GM18868 (cell line): ENCODE measurements at regions not wholly inside any gene's neighbourhood (a gene's known extent, or its start where the extent isn't known, plus 50 kb on each side); places are given as distances from the start of the nearest gene placed in this dataset.
"Not testable (repeated sequence)": the region's sequence is repeated elsewhere in the genome, so short reads cannot be mapped to it uniquely, and the experiment has no call there.

Experiments
- ATAC-seq: cut with Tn5 transposase; IDR thresholded peaks from one replicate; pipeline ENCODE4 v1.9.1; 2021; ENCODE audit warnings: mild to moderate bottlenecking, moderate library complexity; ENCODE audit not compliant: unreplicated experiment

DNA sequence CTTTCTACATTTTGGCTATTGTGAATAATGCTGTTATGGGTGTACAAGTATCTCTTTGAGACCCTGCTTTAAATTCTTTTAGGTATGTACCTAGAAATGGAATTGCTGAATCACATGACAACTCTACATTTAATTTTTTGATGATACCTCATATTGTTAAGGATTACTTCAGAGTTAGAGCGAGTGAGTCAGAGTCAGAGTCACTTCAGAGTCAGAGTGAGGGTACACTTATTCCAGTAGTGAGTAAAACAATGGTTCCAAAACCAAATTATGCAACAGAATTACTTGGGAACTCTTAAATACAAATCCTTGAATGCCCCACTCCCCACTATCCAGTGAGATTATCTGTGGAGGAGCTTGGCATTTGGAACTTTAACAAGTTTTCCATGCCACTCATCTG is 50.3 kb upstream of the SNRK start:
- no peak for ATAC-seq

- ATAC-seq: no peak
These were observed 53.3 kb upstream of the SNRK start for GRCh38 chr3:43233062-43233461.

- ATAC-seq: no peak
These were observed 54.9 kb upstream of the SNRK start for GRCh38 chr3:43231276-43232000.

GRCh38 chr3:43229865-43230264 is 56.5 kb upstream of the SNRK start:
- not testable (repeated sequence) for ATAC-seq

DNA sequence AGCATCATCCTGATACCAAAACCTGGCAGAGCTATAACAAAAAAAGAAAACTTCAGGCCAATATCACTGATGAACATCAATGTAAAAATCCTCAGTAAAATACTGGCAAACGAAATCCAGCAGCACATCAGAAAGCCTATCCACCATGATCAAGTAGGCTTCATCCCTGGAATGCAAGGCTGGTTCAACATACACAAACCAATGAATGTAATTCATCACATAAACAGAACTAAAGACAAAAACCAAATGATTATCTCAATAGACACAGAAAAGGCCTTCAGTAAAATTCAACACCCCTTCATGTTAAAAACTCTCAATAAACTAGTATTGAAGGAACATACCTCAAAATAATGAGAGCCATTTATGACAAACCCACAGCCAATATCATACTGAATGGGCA is 58.7 kb upstream of the SNRK start:
- not testable (repeated sequence) for ATAC-seq

DNA sequence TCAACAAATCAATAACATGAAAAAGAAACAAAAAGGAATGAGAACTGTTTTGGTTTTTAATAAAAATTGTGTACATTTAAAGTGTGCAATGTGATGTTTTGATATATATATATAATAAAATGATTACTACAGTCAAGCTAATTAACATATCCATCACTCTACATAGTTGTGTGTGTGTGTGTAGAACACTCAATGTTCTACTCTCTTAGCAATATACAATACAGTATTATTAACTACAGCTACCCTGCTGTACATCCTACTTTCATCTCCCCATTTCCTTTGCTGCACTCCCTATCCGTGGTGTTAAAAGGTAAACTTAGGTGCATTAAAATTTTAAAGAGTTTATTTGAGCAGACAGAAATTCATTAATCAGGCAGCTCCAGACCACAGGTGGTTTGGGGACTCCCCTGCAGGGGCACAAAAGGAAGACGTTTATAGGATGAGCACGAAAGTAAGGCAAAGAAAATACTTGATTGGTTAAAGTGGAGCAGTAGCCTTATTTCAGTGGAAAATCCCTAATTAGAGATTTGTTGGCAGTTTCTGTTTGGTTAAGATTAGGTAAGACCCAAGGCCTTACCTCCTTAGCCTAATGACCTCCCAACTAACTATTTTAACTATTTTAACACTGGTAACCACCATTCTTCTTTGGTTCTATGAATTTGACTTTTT is 61.8 kb upstream of the SNRK start:
- ATAC-seq: no peak

- ATAC-seq: no peak
These were observed 62.5 kb upstream of the SNRK start for GRCh38 chr3:43223670-43224364.

DNA sequence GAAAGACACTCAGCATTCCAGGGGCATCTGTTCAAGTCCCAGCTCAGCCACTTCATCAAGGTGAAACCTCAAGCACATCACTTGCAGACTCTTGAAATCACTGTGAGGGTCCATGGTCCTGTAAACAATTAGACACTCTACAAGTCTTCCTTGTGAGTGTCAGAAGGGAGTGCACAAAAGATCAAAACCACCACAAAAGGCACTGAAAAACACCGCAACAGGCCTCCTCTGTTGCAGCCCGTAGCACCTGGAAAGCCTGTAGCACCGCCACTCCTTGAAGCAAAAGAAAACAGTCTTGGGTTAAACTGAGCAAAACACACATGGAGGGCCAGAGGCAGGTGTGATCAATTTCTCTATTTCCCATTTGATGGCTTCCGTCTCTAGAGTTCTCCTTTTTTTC is 63.8 kb upstream of the SNRK start:
- ATAC-seq: no peak

- no peak for ATAC-seq
These were observed 65.3 kb upstream of the SNRK start for GRCh38 chr3:43221076-43221475.

DNA sequence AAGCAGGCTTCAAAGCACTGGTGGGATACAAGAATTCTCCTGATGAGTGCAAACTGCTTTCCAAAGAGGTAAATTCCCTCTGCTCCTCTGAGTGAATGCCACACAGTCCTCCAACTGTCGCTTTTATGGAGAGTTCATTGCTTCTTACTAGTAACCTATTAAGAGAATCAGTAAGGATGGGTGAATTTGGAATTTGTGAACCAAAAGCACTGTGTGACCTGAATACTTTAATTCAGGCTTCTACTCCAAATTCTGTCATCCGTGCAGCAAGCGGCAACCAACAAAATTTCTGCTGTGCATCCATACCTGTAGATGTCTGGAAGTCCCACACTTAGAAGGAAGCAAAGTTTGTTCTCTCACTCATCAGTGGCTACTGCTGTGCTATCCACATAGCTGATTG is 66.7 kb upstream of the SNRK start:
- no peak for ATAC-seq

- no peak for ATAC-seq
These were observed 67.4 kb upstream of the SNRK start for GRCh38 chr3:43218921-43219320.

DNA sequence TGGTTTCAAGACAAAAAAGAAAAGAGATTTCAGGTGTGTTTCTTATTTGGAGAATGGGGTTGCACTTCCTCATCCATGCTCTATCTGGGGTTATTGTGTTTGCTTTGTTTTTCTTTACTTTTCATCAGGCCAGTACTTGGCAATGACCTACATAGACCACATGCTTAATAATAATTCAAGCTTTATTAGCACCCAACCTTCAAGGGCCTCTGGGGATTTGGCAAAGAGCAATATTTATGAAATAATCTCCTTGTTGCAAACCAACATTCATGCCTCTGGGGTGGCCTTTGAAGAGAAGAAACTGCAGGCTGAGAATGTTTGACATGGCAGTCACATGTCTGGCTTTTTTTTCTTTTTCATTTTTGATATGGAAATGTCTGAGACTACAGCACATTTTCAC is 68.2 kb upstream of the SNRK start:
- ATAC-seq: no peak

DNA sequence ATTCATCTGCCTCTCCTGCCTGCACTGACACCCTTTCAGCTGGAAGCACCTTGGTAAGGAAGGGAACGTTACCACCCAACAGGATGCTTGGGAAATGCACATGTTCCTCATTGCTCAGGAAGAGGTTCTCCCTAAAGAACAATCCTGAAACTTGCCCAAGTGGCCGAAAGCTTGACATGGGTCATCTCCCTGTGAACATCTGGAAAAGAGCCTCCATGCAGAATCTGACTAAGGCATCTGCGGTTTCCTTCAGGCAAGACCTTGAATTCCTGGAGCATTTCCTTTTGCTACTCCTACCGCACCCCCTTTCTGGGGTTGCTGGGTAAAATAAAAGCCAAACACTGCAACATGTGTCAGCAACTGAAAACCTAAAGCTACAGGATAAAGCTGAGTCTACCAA is 68.7 kb upstream of the SNRK start:
- no peak for ATAC-seq

DNA sequence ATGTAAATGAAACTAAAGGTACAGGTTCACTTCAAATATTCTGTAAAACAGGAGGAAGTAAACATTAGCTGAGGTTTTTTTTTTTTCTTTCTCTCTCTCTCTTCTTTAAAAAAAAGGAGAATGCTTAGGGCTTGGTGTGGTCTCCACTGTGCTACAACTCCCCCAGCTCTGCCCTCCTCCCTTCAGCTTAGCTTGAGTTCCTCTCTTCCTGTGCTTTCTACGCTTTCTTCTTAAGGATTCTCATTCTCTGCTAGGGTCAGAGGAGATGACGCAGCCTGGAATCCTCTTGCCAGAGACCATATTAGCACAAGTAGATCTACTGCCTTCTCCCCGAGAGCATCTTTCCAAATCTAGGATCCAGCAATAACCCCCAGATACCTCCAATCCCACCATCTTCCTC is 69.1 kb upstream of the SNRK start:
- ATAC-seq: no peak

GRCh38 chr3:43215663-43216275 is 70.6 kb upstream of the SNRK start:
- no peak for ATAC-seq

- ATAC-seq: no peak
These were observed 71.2 kb upstream of the SNRK start for GRCh38 chr3:43215138-43215537.

GRCh38 chr3:43214616-43215015 is 71.7 kb upstream of the SNRK start:
- no peak for ATAC-seq

- no peak for ATAC-seq
These were observed 72.7 kb upstream of the SNRK start for GRCh38 chr3:43213631-43214030.

DNA sequence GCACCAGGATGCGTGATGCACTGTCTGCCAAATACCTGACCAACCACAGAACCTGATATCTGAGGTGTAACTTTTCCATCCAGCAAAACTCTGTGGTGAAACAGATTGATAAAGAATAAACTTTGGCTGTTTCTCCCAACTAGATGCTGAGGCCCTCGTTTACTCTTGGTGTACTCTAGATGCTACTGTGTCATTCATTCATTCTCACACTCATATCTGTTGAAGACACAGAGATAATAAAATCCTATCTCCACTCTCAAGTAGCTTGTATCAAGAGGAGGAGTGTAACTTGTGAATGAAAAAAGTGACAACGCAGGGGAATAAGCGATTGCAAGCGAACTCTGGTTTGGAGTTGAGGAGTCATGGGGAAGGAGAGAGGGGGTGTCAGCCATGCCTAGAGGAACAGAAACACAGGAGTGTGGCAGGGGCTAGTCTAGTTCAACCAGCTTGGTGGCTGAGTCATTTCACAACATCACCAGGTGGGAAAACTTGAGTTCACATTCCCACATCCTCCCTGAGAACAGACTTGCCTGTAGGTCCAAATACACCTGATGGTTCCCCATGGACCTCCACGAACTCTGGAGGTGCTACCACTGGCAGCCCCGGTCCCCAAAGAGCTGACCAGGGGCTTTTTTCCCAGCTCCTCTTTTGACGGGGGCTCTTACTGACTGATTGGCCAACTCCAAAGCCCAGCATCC is 73.3 kb upstream of the SNRK start:
- no peak for ATAC-seq

DNA sequence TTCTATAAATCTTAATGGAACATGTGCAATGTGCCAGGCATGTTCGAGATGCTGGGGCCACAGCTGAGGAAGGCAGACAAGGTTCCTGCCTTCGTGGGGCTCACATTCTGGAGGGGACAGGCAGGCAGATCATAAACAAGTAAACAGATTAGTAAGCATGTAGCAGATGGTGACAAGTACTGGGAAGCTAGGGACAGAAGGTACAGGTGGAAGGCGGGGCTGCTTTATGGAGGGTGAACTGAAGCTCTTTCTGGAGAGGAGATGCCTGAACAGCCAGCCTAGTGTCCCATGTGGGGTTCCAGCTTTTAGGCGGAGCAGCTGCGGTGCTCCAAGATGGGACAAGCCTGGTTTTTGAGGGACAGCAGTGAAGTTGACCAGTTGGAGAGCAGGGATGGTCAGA is 74.7 kb upstream of the SNRK start:
- ATAC-seq: no peak
